ENCODE measurements at regions not wholly inside any gene's neighbourhood (a gene's known extent, or its start where the extent isn't known, plus 50 kb on each side); places are given as distances from the start of the nearest gene placed in this dataset.
"Not testable (repeated sequence)": the region's sequence is repeated elsewhere in the genome, so short reads cannot be mapped to it uniquely, and the experiment has no call there.

DNA sequence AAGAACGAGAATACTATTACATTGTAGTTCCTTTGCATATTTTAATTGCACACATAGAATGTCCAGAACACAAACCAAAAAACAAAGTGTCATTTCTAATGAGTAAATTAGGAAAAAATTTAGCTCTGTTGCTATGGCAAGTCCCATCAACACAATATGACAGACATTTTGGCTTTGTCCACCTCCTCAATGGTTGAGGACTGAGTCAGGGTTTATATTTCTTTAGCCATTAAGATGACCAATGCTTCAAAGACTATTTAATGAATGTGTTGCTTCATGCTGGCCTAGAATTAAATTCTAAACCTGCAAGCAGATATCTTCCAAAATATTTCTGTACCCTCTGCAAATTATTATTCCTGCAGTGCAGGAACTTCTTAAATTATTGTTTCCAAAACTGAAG lies 719.2 kb downstream of the NTRK3 start:
- no peaks in the 10 kb centered on the region for H3K4me1 ChIP-seq
- peak in 3 of 4 donors; percentile 53 to 68 (median 65) for ATAC-seq
- no peaks in the 10 kb centered on the region for H3K36me3 ChIP-seq (ENCODE audit: insufficient read depth in 1 of 2, low read depth in 1 of 2)
- intact Hi-C loops (cut with DNase I): no loop called here
- no peaks in the 10 kb centered on the region for H3K27me3 ChIP-seq (ENCODE audit: insufficient read depth in 3 of 3, low read length in 2 of 3)
- DNase-seq: no peak
- no peaks in the 10 kb centered on the region for H3K9me3 ChIP-seq
- 80 to 81% (median 80%) methylated on average over 1 of the region's 1 CpG for WGBS, 3 donors
- no peak overlapping the region for H3K27ac ChIP-seq
- TF ChIP-seq CTCF (IDR thresholded peaks at IDR 0.05): no peak
- H3K4me3 ChIP-seq: no peak overlapping the region

DNA sequence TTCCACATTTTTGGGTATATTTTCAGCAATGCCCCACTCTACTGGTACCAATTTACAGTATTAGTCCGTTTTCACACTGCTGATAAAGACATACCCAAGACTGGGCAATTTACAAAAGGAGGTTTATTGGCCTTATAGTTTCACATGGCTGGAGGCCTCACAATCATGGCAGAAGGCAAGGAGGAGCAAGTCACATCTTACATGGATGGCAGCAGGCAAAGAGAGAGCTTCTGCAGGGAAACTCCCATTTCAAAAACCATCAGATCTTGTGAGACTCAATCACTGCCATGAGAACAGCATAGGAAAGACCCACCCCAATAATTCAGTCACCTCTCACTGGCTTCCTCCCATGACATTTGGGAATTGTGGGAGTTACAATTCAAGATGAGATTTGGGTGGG lies 722.9 kb downstream of the NTRK3 start:
- intact Hi-C loops (cut with DNase I): not testable (repeated sequence)
- WGBS, 3 donors: 70 to 82% (median 77%) methylated on average over 1 of the region's 1 CpG

GRCh38 chr15:87528873-87529272 lies 727.7 kb downstream of the NTRK3 start:
- Histone ChIP-seq H3K36me3 (ENCODE audit: insufficient read depth in 1 of 2, low read depth in 1 of 2) (no peaks in the 10 kb centered on the region), H3K9me3 (no peaks in the 10 kb centered on the region), H3K4me3 (no peak overlapping the region), H3K27me3 (ENCODE audit: insufficient read depth in 3 of 3, low read length in 2 of 3) (no peaks in the 10 kb centered on the region), H3K4me1 (no peaks in the 10 kb centered on the region), H3K27ac (no peak overlapping the region)
- ATAC-seq (no peak), DNase-seq (no peak)
- intact Hi-C loops (cut with DNase I): loop anchor here in 1 of 2 donors (5.0 kb wide), 1 partner anchor 423 kb away; no protein-coding TSS in a partner anchor
- TF ChIP-seq CTCF (IDR thresholded peaks at IDR 0.05): no peak

More for the DNA sequence above, 722.9 kb downstream of the NTRK3 start:
- not testable (repeated sequence) for H3K27me3 ChIP-seq (ENCODE audit: insufficient read depth in 3 of 3, low read length in 2 of 3); H3K27ac ChIP-seq; H3K4me3 ChIP-seq; H3K4me1 ChIP-seq; ATAC-seq; H3K36me3 ChIP-seq (ENCODE audit: insufficient read depth in 1 of 2, low read depth in 1 of 2); DNase-seq; H3K9me3 ChIP-seq

DNA sequence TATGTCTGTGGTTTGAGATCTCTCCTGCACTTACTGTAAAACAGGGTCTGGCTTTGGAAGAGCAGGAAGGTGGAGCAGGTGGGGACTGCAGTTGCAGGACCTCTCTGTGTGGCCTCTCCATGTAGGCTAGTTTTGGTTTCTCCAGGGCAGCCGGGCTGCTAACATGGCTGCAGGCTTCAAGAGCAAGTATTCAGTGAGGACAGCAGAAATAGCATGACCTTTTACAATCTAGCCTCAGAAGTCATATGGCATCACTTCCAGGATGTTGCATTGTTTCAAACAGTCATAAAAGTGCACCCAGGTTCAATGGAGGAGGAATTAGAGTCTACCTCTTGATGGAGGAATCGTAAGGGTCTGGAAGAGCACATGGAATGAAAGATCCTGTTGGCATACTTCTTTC lies 728.7 kb downstream of the NTRK3 start:
- intact Hi-C loops (cut with DNase I): loop anchor here in 1 of 2 donors (5.0 kb wide), 1 partner anchor 424 kb away; no protein-coding TSS in a partner anchor
- no peak for ATAC-seq
- no peak overlapping the region for H3K27ac ChIP-seq
- H3K27me3 ChIP-seq (ENCODE audit: insufficient read depth in 3 of 3, low read length in 2 of 3): no peaks in the 10 kb centered on the region
- no peaks in the 10 kb centered on the region for H3K36me3 ChIP-seq (ENCODE audit: insufficient read depth in 1 of 2, low read depth in 1 of 2)
- no peaks in the 10 kb centered on the region for H3K9me3 ChIP-seq
- DNase-seq: no peak
- H3K4me1 ChIP-seq: no peaks in the 10 kb centered on the region
- WGBS, 3 donors: 68 to 82% (median 73%) methylated on average over 2 of the region's 2 CpGs
- no peak for TF ChIP-seq CTCF (IDR thresholded peaks at IDR 0.05)
- no peak overlapping the region for H3K4me3 ChIP-seq

DNA sequence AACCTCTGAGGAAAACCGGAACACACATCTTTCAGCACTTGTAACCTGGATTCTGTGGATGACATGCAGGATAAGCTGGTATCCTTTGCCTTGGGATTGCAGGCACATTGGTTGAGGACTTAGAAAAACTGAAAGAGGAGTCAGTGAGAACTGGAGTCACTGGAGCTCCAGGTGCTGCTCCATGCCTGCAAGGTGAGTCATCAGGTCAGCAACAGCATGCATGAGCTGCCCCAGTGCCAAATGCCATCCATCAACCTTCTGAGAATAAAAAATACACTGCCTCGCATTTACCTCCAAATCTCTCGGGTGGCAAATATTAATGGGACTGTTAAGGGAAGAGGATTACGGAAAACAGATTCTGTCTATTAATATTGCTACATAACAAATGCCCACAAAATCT lies 729.1 kb downstream of the NTRK3 start:
- no peak overlapping the region for H3K27ac ChIP-seq
- no peaks in the 10 kb centered on the region for H3K9me3 ChIP-seq
- 68 to 94% (median 82%) methylated on average over 4 of the region's 4 CpGs for WGBS, 3 donors
- peak in 3 of 4 donors; percentile 44 to 82 (median 54) for ATAC-seq
- no peaks in the 10 kb centered on the region for H3K27me3 ChIP-seq (ENCODE audit: insufficient read depth in 3 of 3, low read length in 2 of 3)
- H3K4me1 ChIP-seq: no peaks in the 10 kb centered on the region
- no peak overlapping the region for H3K4me3 ChIP-seq
- DNase-seq: no peak
- intact Hi-C loops (cut with DNase I): loop anchor here in 1 of 2 donors (5.0 kb wide), 1 partner anchor 425 kb away; no protein-coding TSS in a partner anchor
- H3K36me3 ChIP-seq (ENCODE audit: insufficient read depth in 1 of 2, low read depth in 1 of 2): no peaks in the 10 kb centered on the region
- no peak for TF ChIP-seq CTCF (IDR thresholded peaks at IDR 0.05)

All from psoas muscle (tissue), 7 donors.